ENCODE measurements at regions not wholly inside any gene's neighbourhood (a gene's known extent, or its start where the extent isn't known, plus 50 kb on each side); places are given as distances from the start of the nearest gene placed in this dataset.

- no peak for TF ChIP-seq TAF1 (IDR thresholded peaks at IDR 0.05; ENCODE audit: borderline replicate concordance, insufficient read depth, low read length)
- no peak for TF ChIP-seq POLR2AphosphoS5 (IDR thresholded peaks at IDR 0.05; ENCODE audit: low read depth, low read length)
- no peak for TF ChIP-seq FOXP2 (optimal IDR thresholded peaks at IDR 0.05; ENCODE audit: borderline replicate concordance, extremely low read depth, extremely low read length, insufficient read depth)
- no peak for TF ChIP-seq REST (IDR thresholded peaks at IDR 0.05; ENCODE audit: insufficient read depth in 1 of 2, low read depth in 2 of 2, low read length in 2 of 2)
- no peak for TF ChIP-seq SIN3A (IDR thresholded peaks at IDR 0.05; ENCODE audit: borderline replicate concordance, insufficient read depth, low read length)
Observed at GRCh38 chr12:94916663-94917062, 86.8 kb downstream of the NDUFA12 start.

GRCh38 chr12:94909663-94910062 lies 93.8 kb downstream of the NDUFA12 start:
- TF ChIP-seq SIN3A (IDR thresholded peaks at IDR 0.05; ENCODE audit: borderline replicate concordance, insufficient read depth, low read length) (no peak), TAF1 (IDR thresholded peaks at IDR 0.05; ENCODE audit: borderline replicate concordance, insufficient read depth, low read length) (no peak), REST (IDR thresholded peaks at IDR 0.05; ENCODE audit: insufficient read depth in 1 of 2, low read depth in 2 of 2, low read length in 2 of 2) (no peak), POLR2AphosphoS5 (IDR thresholded peaks at IDR 0.05; ENCODE audit: low read depth, low read length) (no peak), FOXP2 (optimal IDR thresholded peaks at IDR 0.05; ENCODE audit: borderline replicate concordance, extremely low read depth, extremely low read length, insufficient read depth) (no peak)

- TF ChIP-seq REST (IDR thresholded peaks at IDR 0.05; ENCODE audit: insufficient read depth in 1 of 2, low read depth in 2 of 2, low read length in 2 of 2) (no peak), POLR2AphosphoS5 (IDR thresholded peaks at IDR 0.05; ENCODE audit: low read depth, low read length) (no peak)
Observed at GRCh38 chr12:94900496-94900895, 103.0 kb downstream of the NDUFA12 start.

GRCh38 chr12:94898388-94898787 lies 105.1 kb downstream of the NDUFA12 start:
- no peak for TF ChIP-seq SIN3A (IDR thresholded peaks at IDR 0.05; ENCODE audit: borderline replicate concordance, insufficient read depth, low read length)
- no peak for TF ChIP-seq TAF1 (IDR thresholded peaks at IDR 0.05; ENCODE audit: borderline replicate concordance, insufficient read depth, low read length)
- no peak for TF ChIP-seq FOXP2 (optimal IDR thresholded peaks at IDR 0.05; ENCODE audit: borderline replicate concordance, extremely low read depth, extremely low read length, insufficient read depth)
- no peak for TF ChIP-seq REST (IDR thresholded peaks at IDR 0.05; ENCODE audit: insufficient read depth in 1 of 2, low read depth in 2 of 2, low read length in 2 of 2)

GRCh38 chr12:94892544-94893267 lies 110.8 kb downstream of the NDUFA12 start:
- TF ChIP-seq FOXP2 (optimal IDR thresholded peaks at IDR 0.05; ENCODE audit: borderline replicate concordance, extremely low read depth, extremely low read length, insufficient read depth) (no peak), REST (IDR thresholded peaks at IDR 0.05; ENCODE audit: insufficient read depth in 1 of 2, low read depth in 2 of 2, low read length in 2 of 2) (no peak), SIN3A (IDR thresholded peaks at IDR 0.05; ENCODE audit: borderline replicate concordance, insufficient read depth, low read length) (no peak), POLR2AphosphoS5 (IDR thresholded peaks at IDR 0.05; ENCODE audit: low read depth, low read length) (no peak), TAF1 (IDR thresholded peaks at IDR 0.05; ENCODE audit: borderline replicate concordance, insufficient read depth, low read length) (no peak)

Measured in PFSK-1 (cell line).